ENCODE measurements at regions not wholly inside any gene's neighbourhood (a gene's known extent, or its start where the extent isn't known, plus 50 kb on each side); places are given as distances from the start of the nearest gene placed in this dataset.
A peak's percentile ranks its signal among the peaks of the same experiment; 100 is the strongest.
"Not testable (repeated sequence)": the region's sequence is repeated elsewhere in the genome, so short reads cannot be mapped to it uniquely, and the experiment has no call there.

GRCh38 chr1:3992103-3992556 is 92.1 kb upstream of the C1orf174 start:
- DNase-seq (ENCODE audit: low read depth in 2 of 3, low spot score in 1 of 3) = peak in 2 of 3 donors; percentile 3 to 7

DNA sequence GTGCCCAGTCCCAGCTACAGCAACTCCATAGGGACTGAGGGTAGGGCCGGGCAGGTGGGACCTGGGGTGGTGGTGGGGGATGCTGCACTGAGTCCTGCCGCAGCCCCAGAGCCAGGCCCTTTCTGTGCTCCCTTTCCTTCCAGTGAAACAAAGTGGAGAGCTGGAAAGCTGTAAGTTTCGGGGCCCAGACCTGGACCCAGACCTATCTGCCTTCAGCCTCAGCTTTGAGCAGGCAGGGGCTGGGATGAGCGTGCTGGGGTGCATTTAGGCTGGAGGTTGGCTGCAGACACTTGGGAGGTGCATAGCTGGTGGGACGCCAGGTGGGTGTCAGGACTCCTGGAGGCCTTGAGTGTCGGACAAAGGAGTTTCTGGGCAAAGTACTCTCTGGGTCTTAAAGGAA is 92.7 kb upstream of the C1orf174 start:
- no peak for DNase-seq (ENCODE audit: low read depth in 2 of 3, low spot score in 1 of 3)

DNA sequence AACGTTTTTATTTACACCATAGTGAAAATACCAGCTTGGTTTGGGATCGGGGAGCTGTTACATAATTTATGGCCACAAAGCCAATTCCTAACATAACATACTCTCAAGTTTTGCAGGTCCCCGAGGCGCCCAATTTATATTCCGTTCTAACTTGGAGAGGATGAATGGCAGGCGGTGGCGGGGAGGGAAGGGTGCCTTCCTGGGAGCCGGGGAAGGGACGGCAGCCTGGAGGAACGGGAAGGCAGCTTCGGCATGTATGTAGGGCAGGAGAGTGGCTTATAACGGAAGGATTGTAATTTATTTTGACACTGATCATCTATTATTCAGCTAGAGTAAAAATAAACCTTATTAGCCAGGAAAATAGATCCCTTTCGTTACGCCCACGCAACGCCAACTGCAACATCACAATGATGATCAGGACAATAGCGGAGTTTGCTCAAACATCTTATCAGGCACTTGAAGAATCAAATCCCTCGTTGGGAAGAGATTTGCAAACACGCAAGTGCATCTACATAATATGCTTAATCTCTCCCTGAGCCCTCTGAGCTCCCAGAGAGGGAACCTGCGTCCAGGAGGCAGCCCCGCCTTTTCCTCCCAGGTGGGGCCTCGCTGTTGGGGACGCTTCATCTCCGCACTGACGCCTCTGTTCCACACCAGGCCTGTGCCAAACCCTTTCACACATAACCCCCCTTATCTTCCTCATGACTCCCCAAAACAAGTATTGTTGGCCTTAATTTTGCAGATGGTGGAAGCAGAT is 93.7 kb upstream of the C1orf174 start:
- no peak for DNase-seq (ENCODE audit: low read depth in 2 of 3, low spot score in 1 of 3)

GRCh38 chr1:3995141-3995780 is 95.2 kb upstream of the C1orf174 start:
- no peak for DNase-seq (ENCODE audit: low read depth in 2 of 3, low spot score in 1 of 3)

DNA sequence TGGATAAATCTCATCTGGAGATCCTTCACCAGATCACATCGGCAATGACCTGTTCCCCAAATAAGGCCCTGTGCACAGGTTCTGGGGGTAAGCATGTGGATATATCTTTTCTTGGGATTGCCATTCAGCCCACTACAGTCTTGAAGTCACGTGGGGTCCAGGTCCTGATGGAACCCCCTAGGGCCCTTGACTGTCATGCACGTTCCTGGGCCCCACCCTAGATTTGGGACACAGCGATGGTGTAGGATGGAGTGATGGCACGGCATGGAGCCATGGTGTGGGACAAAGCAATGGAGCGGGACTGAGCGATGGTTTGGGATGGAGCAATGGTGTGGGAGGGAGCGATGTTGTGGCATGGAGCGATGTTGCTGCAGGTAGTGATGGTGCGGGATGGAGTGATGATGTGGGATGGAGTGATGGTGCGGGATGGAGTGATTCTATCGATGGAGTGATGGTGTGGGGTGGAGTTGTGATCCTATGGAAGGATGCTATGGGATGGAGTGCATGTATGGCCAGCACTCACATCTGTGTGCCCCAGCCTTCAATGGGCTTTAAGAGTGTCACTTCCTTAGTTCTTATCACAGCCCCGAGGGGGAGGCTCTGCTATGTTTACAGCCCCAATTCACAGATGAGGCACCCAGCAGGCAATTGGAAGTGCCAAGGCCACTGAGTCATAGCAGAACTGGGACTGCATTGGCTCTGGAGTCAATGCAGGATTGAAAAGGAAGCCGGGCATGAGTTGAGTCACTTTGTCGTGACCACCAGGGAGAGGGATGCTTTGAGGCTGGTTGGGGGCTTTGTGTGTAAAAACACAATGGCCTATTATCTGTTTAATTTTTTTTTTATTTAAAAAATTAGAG is 97.0 kb upstream of the C1orf174 start:
- DNase-seq (ENCODE audit: low read depth in 2 of 3, low spot score in 1 of 3) = no peak

- no peak for DNase-seq (ENCODE audit: low read depth in 2 of 3, low spot score in 1 of 3)
Observed at GRCh38 chr1:3998086-3998485, 98.0 kb upstream of the C1orf174 start.

DNA sequence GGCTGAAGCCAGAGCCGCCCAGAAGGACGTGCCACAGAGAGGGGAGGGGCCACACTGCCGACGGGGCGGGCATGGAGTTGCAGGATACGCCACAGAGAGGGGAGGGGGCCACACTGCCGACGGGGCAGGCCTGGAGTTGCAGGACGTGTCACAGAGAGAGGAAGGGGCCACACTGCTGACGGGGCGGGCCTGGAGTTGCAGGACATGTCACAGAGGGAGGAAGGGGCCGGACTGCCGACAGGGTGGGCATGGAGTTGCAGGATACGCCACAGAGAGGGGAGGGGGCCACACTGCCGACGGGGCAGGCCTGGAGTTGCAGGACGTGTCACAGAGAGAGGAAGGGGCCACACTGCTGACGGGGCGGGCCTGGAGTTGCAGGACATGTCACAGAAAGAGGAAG is 99.4 kb upstream of the C1orf174 start:
- DNase-seq (ENCODE audit: low read depth in 2 of 3, low spot score in 1 of 3) = not testable (repeated sequence)

GRCh38 chr1:3999941-4000735 is 100.1 kb upstream of the C1orf174 start:
- DNase-seq (ENCODE audit: low read depth in 2 of 3, low spot score in 1 of 3) = no peak

- DNase-seq (ENCODE audit: low read depth in 2 of 3, low spot score in 1 of 3) = no peak
Observed at GRCh38 chr1:4000811-4001251, 100.8 kb upstream of the C1orf174 start.

DNA sequence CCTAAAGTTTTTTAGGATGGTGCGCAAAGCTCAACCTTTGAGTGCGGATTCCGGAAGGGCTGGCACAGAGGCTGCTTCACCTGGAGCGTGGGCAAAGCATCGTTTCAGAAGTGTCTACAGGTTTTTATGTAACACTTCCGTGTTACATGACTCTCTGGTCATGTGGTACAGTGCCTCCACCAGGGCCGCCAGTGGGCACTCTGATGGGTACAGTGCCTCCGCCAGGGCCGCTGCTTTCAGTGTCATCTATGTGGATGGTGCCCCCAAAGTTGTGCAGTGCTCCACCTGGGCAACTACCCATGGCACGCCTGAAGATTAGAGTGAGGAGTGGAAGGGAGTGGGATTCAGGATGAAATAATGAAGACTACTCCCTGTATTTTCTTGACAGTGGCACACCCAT is 101.4 kb upstream of the C1orf174 start:
- no peak for DNase-seq (ENCODE audit: low read depth in 2 of 3, low spot score in 1 of 3)

- DNase-seq (ENCODE audit: low read depth in 2 of 3, low spot score in 1 of 3) = no peak
Observed at GRCh38 chr1:4002061-4002521, 102.0 kb upstream of the C1orf174 start.

DNA sequence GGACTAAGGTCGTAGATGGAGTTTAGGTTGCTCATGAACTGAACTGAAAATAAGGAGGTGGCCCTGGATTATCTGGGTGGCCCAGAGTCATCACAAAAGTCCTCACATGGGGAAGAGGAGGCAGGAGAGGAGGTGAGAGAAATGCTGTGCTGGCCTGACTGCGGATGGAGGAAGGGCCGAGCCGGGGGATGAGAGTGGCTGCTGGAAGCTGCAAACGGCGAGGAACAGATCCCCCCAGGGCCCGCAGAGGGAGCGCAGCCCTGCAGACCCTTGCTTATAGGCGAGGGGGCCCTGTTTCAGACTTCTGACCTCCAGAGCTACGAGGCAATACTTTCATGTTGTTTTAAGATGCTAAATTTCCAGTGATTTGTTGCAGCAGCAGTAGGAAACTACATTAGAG is 102.7 kb upstream of the C1orf174 start:
- no peak for DNase-seq (ENCODE audit: low read depth in 2 of 3, low spot score in 1 of 3)

DNA sequence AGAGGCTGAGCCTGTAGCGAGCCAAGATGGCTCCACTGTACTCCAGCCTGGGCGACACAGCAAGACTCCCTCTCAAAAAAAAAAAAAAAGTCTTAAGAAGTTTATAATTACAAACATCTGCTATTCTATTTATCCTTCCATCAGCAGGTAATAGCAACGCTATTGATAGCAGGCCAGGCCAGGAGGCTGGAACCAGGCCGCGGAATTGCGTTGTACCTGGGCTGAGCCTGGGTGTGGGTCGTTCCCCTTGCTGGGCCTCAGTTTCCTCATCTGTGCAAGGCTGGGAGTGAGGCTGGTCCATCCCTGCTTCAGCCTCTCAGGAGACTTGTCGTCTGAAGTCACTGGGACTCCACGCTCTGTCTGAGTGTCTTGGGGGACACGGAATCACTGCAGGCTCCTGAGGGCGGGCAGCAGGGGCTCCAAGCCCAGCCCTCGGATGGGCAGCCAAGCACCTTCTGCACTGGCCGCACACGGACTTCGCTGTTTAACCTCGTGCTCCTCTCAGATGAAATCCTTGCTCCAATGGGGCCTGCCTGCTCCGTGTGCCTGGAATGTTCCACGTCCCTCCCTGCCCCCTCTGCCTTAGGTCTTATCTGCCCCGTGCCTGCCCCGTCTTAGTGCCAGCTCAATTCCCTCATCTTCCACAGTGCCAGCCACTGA is 103.9 kb upstream of the C1orf174 start:
- DNase-seq (ENCODE audit: low read depth in 2 of 3, low spot score in 1 of 3) = no peak

DNA sequence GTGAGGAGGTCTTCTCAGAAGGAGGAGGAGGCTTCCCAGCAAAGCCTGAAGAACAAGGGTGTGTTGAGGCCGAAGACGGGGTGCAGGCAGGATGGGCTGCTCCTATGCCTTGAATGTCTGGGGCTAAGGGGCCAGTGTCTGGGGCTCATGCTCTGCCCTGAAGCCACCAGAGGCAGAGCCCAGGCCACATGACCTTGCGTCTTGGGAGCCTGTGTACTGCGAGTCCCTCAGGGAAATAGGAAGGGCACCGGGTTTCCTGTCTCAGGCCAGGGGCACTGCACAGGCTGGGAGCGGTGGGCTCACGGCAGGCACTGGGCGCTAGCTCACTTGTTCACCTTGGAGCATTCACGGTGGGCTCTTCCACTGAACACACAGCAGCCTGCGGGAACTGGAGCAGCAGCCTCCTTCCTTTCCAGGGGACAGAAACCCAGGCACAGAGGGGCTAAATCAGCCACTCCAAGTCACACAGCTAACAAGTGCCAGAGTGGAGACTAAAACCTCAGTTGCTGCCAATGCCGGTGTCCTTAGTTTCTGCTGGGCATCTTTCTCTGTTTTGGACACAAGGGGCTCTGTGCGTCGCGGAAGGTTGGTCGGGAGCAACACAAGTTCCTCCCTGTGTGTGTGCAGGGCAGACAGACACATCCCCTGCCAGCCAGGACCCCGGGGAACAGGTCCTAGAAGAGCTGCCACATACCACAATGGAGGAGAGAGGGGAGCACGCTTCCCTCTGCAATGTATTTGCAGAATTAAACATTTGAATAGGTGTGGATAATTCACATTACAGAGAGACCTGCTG is 104.8 kb upstream of the C1orf174 start:
- DNase-seq (ENCODE audit: low read depth in 2 of 3, low spot score in 1 of 3) = no peak

DNA sequence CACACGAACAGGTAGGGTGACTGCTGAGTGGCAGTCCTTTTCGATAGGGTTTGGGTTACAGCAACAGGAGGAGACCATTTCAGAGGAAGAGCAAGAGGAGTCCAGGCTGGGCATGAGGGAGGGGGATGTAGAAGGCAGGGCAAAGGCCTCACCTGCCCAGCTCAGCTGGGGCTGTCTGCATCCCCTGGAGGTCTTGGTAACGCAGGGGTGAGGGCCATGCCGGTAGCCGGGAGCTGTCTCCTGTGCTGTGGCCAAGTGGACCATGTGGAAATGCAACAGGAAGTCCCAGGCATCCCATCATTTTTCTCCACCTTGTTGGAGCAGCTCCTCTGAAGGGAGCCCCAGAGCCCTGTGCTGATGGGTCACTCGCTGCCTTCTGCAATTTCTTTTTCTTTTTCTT is 105.4 kb upstream of the C1orf174 start:
- DNase-seq (ENCODE audit: low read depth in 2 of 3, low spot score in 1 of 3) = no peak

- DNase-seq (ENCODE audit: low read depth in 2 of 3, low spot score in 1 of 3) = no peak
Observed at GRCh38 chr1:4006676-4007374, 106.8 kb upstream of the C1orf174 start.

- no peak for DNase-seq (ENCODE audit: low read depth in 2 of 3, low spot score in 1 of 3)
Observed at GRCh38 chr1:4010284-4010683, 110.2 kb upstream of the C1orf174 start.

DNA sequence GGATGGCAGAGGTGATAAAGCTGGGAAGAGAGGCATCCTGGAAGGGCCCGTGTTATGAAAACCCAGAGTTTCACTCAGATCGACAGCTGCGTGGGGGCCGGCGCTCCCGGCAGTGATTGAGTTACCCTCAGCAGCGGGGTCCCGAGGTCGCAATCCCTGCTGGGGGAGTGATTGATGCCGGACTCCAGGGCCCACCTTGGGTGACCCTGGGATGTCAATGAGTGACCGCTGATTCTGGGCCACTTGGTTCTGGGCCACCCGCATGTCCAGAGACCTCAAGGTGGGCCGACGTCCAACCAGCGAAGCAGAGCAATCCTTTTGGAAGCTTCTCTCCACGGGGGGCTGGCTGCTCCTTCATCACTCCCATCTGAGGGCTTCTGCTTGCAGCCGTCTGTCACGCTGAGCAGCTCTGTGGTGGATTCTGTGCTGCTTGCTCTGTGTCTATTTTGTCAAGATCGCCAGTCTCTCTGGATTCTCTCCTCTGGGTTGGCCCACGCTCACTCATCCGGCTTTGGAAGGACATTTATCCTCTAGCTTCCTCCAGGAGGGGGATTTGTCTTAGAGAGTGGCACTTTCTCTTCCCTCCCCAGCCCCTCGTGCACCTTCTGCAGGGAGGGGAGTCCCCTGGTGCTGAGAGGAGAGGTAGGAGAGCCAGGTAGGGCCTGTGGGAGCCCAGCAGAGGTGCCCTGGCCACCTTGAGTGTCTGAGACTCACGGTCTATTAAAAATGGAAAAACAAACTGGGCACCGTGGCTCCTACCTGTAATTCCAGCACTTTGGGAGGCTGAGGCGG is 110.9 kb upstream of the C1orf174 start:
- DNase-seq (ENCODE audit: low read depth in 2 of 3, low spot score in 1 of 3) = no peak

All from stimulated activated CD4-positive, alpha-beta T cell treated with anti-CD3 and anti-CD28 coated beads, Interleukin-12 subunit alpha, Interleukin-12 subunit beta, amount 100 ng/mL, for 48 hours (primary cell).